Adrenal gland (tissue), 5 donors: ENCODE measurements at regions not wholly inside any gene's neighbourhood (a gene's known extent, or its start where the extent isn't known, plus 50 kb on each side); places are given as distances from the start of the nearest gene placed in this dataset.

Source experiments
- CTCF ChIP-seq, 6 experiments: fragments of 450-650 bp in 4 of 6; fragments of 200-600 bp in 2 of 6; sonication (generic) in 1 of 6; IDR thresholded peaks; 1 replicate in 5 of 6; 2 replicates in 1 of 6; pipeline versions ENCODE4 v1.5.1 to v1.8.0; 2016 to 2021; ENCODE audit warnings: antibody characterized with exemption in 6 of 6, mild to moderate bottlenecking in 2 of 6, moderate library complexity in 1 of 6
- POLR2A ChIP-seq, 2 donors: fragments of 450-650 bp; IDR thresholded peaks; one replicate each; pipeline ENCODE4 v1.6.1; 2017; ENCODE audit warnings: antibody characterized with exemption in 2 of 2, mild to moderate bottlenecking in 2 of 2, moderate library complexity in 1 of 2
- donor health status: DM: no; HTN: no; CAD: no.

DNA sequence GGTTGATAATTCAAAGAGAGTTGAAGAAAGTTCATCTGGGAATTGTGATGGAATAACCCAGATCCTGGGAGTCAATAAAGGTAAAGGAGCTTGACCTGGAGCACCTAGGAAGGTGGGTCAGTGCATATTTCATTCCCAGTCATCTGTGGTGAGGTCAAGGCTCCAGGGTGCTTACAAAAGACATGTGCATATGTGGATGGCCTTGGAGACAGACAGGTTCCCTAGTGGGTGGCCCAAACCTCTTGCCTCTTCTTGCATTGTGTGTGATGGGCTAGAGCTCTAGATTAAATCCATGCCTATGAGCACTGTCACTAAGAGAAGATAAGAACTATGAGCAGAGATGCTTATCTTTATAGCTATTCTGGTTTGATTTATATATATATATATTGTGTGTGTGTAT is 75.5 kb upstream of the CISTR start:
- TF ChIP-seq CTCF (IDR thresholded peaks at IDR 0.05) (no peak), POLR2A (IDR thresholded peaks at IDR 0.05) (no peak)
